PC-9 (cell line): ENCODE measurements at regions not wholly inside any gene's neighbourhood (a gene's known extent, or its start where the extent isn't known, plus 50 kb on each side); places are given as distances from the start of the nearest gene placed in this dataset.
"Not testable (repeated sequence)": the region's sequence is repeated elsewhere in the genome, so short reads cannot be mapped to it uniquely, and the experiment has no call there.

ENCODE experiments used
- BruUV-seq: library from RNA; stranded (reverse); fragments of 400-500 nt; replicated peaks from 2 replicates; lab custom pipeline; 2021; lab: Mats Ljungman, UMichigan
- CTCF ChIA-PET: fragments of 300-600 bp; sonication (Branson Sonifier 250); formaldehyde crosslinking; loops from one replicate; lab custom pipeline; 2022; ENCODE audit warnings: antibody characterized with exemption; lab: Charles Lee
- POLR2A ChIA-PET: fragments of 300-600 bp; sonication (Branson Sonifier 250); formaldehyde crosslinking; loops from one replicate; lab custom pipeline; 2022; ENCODE audit warnings: antibody characterized with exemption; ENCODE audit not compliant: unreplicated experiment; lab: Charles Lee
- DNase-seq, 2 experiments: peaks; one replicate each; pipeline versions ENCODE4 v3.0.0 to v3.0.0-alpha.2; 2015 to 2022; ENCODE audit warnings: mixed read lengths in 1 of 2
- H2AFZ ChIP-seq: fragments of 200-600 bp; sonication (generic); 2 replicates; pipeline ENCODE4 v1.8.1; 2017; ENCODE audit warnings: antibody characterized with exemption
- H3F3A ChIP-seq: fragments of 200-600 bp; sonication (generic); 2 replicates; pipeline ENCODE4 v1.8.1; 2017; ENCODE audit warnings: antibody characterized with exemption, mild to moderate bottlenecking, low read depth; ENCODE audit not compliant: insufficient read depth
- H3K27ac ChIP-seq: fragments of 200-600 bp; sonication (generic); 2 replicates; pipeline ENCODE4 v1.6.1; 2016; ENCODE audit warnings: mixed run types
- H3K27me3 ChIP-seq: fragments of 200-600 bp; sonication (generic); 2 replicates; pipeline ENCODE4 v1.6.1; 2016; ENCODE audit warnings: low read depth, mixed run types; ENCODE audit not compliant: insufficient read depth
- H3K36me3 ChIP-seq: fragments of 200-600 bp; sonication (generic); 2 replicates; pipeline ENCODE4 v1.6.1; 2016; ENCODE audit warnings: low read depth, mixed run types
- H3K4me1 ChIP-seq: fragments of 200-600 bp; sonication (generic); replicated peaks from 2 replicates; pipeline ENCODE4 v1.6.1; 2016; ENCODE audit warnings: mixed run types; ENCODE audit not compliant: insufficient read depth
- H3K4me2 ChIP-seq: fragments of 200-600 bp; sonication (generic); 2 replicates; pipeline ENCODE4 v1.6.1; 2017; ENCODE audit warnings: mixed run types
- H3K4me3 ChIP-seq: fragments of 200-600 bp; sonication (generic); 2 replicates; pipeline ENCODE4 v1.6.1; 2016; ENCODE audit warnings: mixed run types
- H3K79me2 ChIP-seq: fragments of 200-600 bp; sonication (generic); 2 replicates; pipeline ENCODE4 v1.6.1; 2017; ENCODE audit warnings: low read depth, mixed run types
- H3K9me2 ChIP-seq: fragments of 200-600 bp; sonication (generic); 2 replicates; pipeline ENCODE4 v1.8.1; 2017; ENCODE audit warnings: mild to moderate bottlenecking; ENCODE audit not compliant: insufficient read depth
- H3K9me3 ChIP-seq: fragments of 200-600 bp; sonication (generic); 2 replicates; pipeline ENCODE4 v1.8.1; 2016; ENCODE audit warnings: low read depth; ENCODE audit not compliant: insufficient read depth
- H4K20me1 ChIP-seq: fragments of 200-600 bp; sonication (generic); 2 replicates; pipeline ENCODE4 v1.8.1; 2017; ENCODE audit not compliant: insufficient read depth
- EZH2 ChIP-seq: fragments of 200-600 bp; sonication (generic); IDR thresholded peaks from 2 replicates; pipeline ENCODE4 v1.8.0; 2017; ENCODE audit warnings: antibody characterized with exemption, low read depth
- intact Hi-C: fragments of 100-400 bp; cut with micrococcal nuclease; formaldehyde crosslinking; loops from one replicate; pipeline ENCODE4 v1.10.0; 2022; ENCODE audit not compliant: unreplicated experiment
- TF ChIP-seq, protein P1 (sequence below): fragments of 200-600 bp; sonication (generic); conservative IDR thresholded peaks from 2 replicates; pipeline ENCODE4 v1.6.1; 2017; ENCODE audit warnings: mixed run types, antibody characterized with exemption, mild to moderate bottlenecking, moderate library complexity

GRCh38 chr7:109622320-109622719 lies 1052.6 kb downstream of the DNAJB9 start:
- Histone ChIP-seq H3K4me1 (no peaks in the 10 kb centered on the region), H3K9me2 (no peaks in the 10 kb centered on the region), H3K36me3 (no peaks in the 10 kb centered on the region), H3K27ac (no peak overlapping the region), H3K27me3 (no peaks in the 10 kb centered on the region), H3K4me2 (no peak overlapping the region), H4K20me1 (no peaks in the 10 kb centered on the region), H2AFZ (no peak overlapping the region; the same call in 1 of the 2 replicates), H3K79me2 (no peaks in the 10 kb centered on the region), H3K9me3 (no peaks in the 10 kb centered on the region), H3F3A (no peaks in the 10 kb centered on the region), H3K4me3 (no peak overlapping the region)
- ChIA-PET POLR2A (no interaction called here), CTCF (no interaction called here)
- intact Hi-C loops, result no loop called here
- DNase-seq, result no peak
- no peak for TF ChIP-seq EZH2
- TF ChIP-seq, protein P1, sequence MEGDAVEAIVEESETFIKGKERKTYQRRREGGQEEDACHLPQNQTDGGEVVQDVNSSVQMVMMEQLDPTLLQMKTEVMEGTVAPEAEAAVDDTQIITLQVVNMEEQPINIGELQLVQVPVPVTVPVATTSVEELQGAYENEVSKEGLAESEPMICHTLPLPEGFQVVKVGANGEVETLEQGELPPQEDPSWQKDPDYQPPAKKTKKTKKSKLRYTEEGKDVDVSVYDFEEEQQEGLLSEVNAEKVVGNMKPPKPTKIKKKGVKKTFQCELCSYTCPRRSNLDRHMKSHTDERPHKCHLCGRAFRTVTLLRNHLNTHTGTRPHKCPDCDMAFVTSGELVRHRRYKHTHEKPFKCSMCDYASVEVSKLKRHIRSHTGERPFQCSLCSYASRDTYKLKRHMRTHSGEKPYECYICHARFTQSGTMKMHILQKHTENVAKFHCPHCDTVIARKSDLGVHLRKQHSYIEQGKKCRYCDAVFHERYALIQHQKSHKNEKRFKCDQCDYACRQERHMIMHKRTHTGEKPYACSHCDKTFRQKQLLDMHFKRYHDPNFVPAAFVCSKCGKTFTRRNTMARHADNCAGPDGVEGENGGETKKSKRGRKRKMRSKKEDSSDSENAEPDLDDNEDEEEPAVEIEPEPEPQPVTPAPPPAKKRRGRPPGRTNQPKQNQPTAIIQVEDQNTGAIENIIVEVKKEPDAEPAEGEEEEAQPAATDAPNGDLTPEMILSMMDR, result no peak
- BruUV-seq, result no TSS peak

GRCh38 chr7:109632890-109633289 lies 1063.2 kb downstream of the DNAJB9 start:
- CTCF ChIA-PET, H3K36me3 ChIP-seq, H3K9me2 ChIP-seq, intact Hi-C loops, POLR2A ChIA-PET, H3K4me2 ChIP-seq, H4K20me1 ChIP-seq, H3K4me3 ChIP-seq, H3K27me3 ChIP-seq, DNase-seq, H2AFZ ChIP-seq, H3F3A ChIP-seq, H3K79me2 ChIP-seq, H3K27ac ChIP-seq, H3K9me3 ChIP-seq, BruUV-seq, H3K4me1 ChIP-seq: not testable (repeated sequence)

DNA sequence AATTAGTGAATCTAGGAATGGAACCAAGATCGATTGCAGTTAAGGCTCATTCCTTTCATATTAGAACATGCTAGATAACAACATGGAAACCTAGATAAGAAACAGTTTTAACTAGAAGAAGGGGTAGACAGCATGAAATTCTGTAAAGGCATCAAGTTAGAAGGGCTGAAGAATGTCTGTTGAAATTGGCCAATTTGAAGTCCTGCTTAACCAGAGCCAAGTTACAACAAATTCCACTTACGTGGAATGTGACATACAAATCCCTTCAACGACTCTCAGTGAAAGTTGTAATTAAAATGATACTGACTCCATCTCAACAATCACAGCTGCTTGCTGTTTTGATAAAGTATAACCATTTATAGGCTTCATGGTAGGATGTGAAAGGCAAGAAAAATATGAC lies 1065.7 kb downstream of the DNAJB9 start:
- Histone ChIP-seq H3K36me3 (no peaks in the 10 kb centered on the region; the same call in 1 of the 2 replicates), H3K4me3 (no peak overlapping the region), H4K20me1 (no peaks in the 10 kb centered on the region), H3K4me1 (no peaks in the 10 kb centered on the region), H3K27me3 (no peaks in the 10 kb centered on the region), H3K79me2 (no peaks in the 10 kb centered on the region), H3K4me2 (no peak overlapping the region), H3K9me3 (peaks cover 4% of the 10 kb centered on the region), H3K27ac (no peak overlapping the region), H3F3A (no peaks in the 10 kb centered on the region), H2AFZ (no peak overlapping the region), H3K9me2 (no peaks in the 10 kb centered on the region; the same call in 1 of the 2 replicates)
- no peak for DNase-seq
- intact Hi-C loops, result no loop called here
- BruUV-seq, result no TSS peak
- CTCF ChIA-PET, result no interaction called here
- POLR2A ChIA-PET, result no interaction called here
- TF ChIP-seq, protein P1, result no peak
- no peak for TF ChIP-seq EZH2

DNA sequence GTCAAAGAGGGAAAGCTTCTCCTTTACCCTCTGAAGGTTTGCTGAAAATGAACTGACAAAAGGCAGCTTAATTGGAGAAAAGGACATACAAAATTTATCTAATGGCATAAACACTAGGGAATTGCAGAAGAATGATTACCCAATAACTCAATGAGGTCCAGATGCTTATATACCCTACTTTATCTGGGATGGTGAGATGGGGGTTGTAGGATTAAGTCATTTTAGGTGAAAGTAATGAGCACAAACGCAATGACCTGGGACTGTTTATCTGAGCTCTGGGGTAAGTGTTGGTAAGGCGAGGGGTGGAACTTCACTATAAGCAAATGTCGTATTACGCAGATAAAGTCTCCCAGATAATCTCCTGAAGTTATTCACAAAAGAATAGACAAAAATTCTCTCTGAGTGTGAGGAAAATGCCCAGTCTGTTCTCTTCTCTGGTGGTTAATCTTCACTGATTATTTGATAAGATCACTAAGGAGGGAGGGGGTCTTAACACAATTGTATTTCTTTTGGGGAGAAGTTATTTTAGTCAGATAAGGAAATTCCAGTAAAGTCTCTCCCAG lies 1067.8 kb downstream of the DNAJB9 start:
- BruUV-seq, result no TSS peak
- Histone ChIP-seq H3K27ac (no peak overlapping the region), H3K4me1 (no peaks in the 10 kb centered on the region), H3F3A (no peaks in the 10 kb centered on the region), H2AFZ (no peak overlapping the region), H3K9me3 (no peaks in the 10 kb centered on the region; the same call in 1 of the 2 replicates), H4K20me1 (no peaks in the 10 kb centered on the region), H3K27me3 (no peaks in the 10 kb centered on the region), H3K4me2 (no peak overlapping the region), H3K36me3 (no peaks in the 10 kb centered on the region; the same call in 1 of the 2 replicates), H3K79me2 (no peaks in the 10 kb centered on the region), H3K9me2 (no peaks in the 10 kb centered on the region), H3K4me3 (no peak overlapping the region)
- intact Hi-C loops, result no loop called here
- CTCF ChIA-PET, result no interaction called here
- no peak for DNase-seq
- POLR2A ChIA-PET, result no interaction called here
- TF ChIP-seq EZH2, result no peak
- TF ChIP-seq, protein P1, result no peak
